Pancreas (tissue), 10 donors: ENCODE measurements at regions not wholly inside any gene's neighbourhood (a gene's known extent, or its start where the extent isn't known, plus 50 kb on each side); places are given as distances from the start of the nearest gene placed in this dataset.

Source experiments
- ATAC-seq, 4 donors: fragments of 200-7000 bp; cut with Tn5 transposase; one replicate each; pipeline versions ENCODE4 v1.8.0 to v1.9.1; 2020; ENCODE audit warnings: mild to moderate bottlenecking in 4 of 4, moderate library complexity in 4 of 4
- DNase-seq, 6 donors: peaks; one replicate each; pipeline ENCODE4 v3.0.0-alpha.2; 2020
- FAIRE-seq: peaks from 2 replicates; lab custom pipeline; 2012; peaks lifted over from hg19 to GRCh38; lab: Jason Lieb, UNC
- H3K27ac ChIP-seq, 4 donors: fragments of 200-600 bp; sonication (generic); 1 replicate in 3 of 4; 2 replicates in 1 of 4; pipeline versions ENCODE4 v1.5.0 to v1.8.0; 2020
- H3K27me3 ChIP-seq, 4 donors: fragments of 200-600 bp; one replicate each; pipeline ENCODE4 v1.8.0; 2021
- H3K36me3 ChIP-seq, 3 donors: fragments of 200-600 bp; sonication (generic) in 1 of 3; one replicate each; pipeline versions ENCODE4 v1.5.0 to v1.8.0; 2020 to 2021
- H3K4me1 ChIP-seq, 3 donors: fragments of 200-600 bp; one replicate each; pipeline ENCODE4 v1.8.0; 2021
- H3K4me3 ChIP-seq, 4 donors: fragments of 200-600 bp; sonication (generic) in 2 of 4; one replicate each; pipeline versions ENCODE4 v1.5.0 to v1.8.0; 2020 to 2021
- H3K9me3 ChIP-seq, 4 donors: fragments of 200-600 bp; one replicate each; pipeline ENCODE4 v1.8.0; 2021
- CTCF ChIP-seq, 4 donors: fragments of 200-600 bp; sonication (generic) in 3 of 4; IDR thresholded peaks; one replicate each; pipeline versions ENCODE4 v1.5.0 to v1.8.0; 2021; ENCODE audit warnings: antibody characterized with exemption in 4 of 4
- WGBS, 2 donors: extraction: QIAGEN DNeasy Blood & Tissue Kit; methylation state at CpG; one replicate each; pipeline ENCODE4 v1.1.7; 2013; 5-methylcytosine and 5-hydroxymethylcytosine counted together
- intact Hi-C, 3 donors: fragments of 100-400 bp; cut with DNase I; formaldehyde crosslinking; loops; one replicate each; pipeline versions ENCODE4 v1.11.1 to v1.14.2; 2022
- donor health status: healthy with polysubstance abuse.
- donor health status: DM: no; HTN: no; CAD: no; lungs with moderate emphysema.
- donor health status: DM: no; HTN: no; CAD: no.
- donor health status: control.
- donor health status: control.
- donor health status: Bipolar disorder and iron deficiency.
- donor health status: DM: yes; HTN: yes; CAD: no.
- donor health status: DM: no; HTN: no; CAD: no.
- donor health status: DM: no; HTN: no; CAD: no.
- donor health status: DM: yes; HTN: yes; CAD: no.

GRCh38 chr5:99945478-99946442 lies 589.4 kb upstream of the FAM174A start:
- intact Hi-C loops: no loop called here
- no peaks in the 10 kb centered on the region for H3K9me3 ChIP-seq
- H3K4me3 ChIP-seq: no peak overlapping the region
- DNase-seq (no peak), ATAC-seq (no peak), FAIRE-seq (no peak)
- H3K36me3 ChIP-seq: no peaks in the 10 kb centered on the region
- H3K27ac ChIP-seq: no peak overlapping the region
- no peak for TF ChIP-seq CTCF (IDR thresholded peaks at IDR 0.05)
- H3K27me3 ChIP-seq: peaks cover 0 to 3% (median 0%) of the 10 kb centered on the region in 4 donors
- H3K4me1 ChIP-seq: no peaks in the 10 kb centered on the region
- 68 to 69% methylated on average over 12 of the region's 12 CpGs for WGBS, 2 donors

GRCh38 chr5:99940540-99940939 lies 594.6 kb upstream of the FAM174A start:
- no peak for FAIRE-seq
- Histone ChIP-seq H3K36me3 (no peaks in the 10 kb centered on the region), H3K9me3 (no peaks in the 10 kb centered on the region), H3K4me1 (no peaks in the 10 kb centered on the region), H3K27ac (no peak overlapping the region), H3K27me3 (peaks cover 0 to 3% (median 0%) of the 10 kb centered on the region in 4 donors), H3K4me3 (no peak overlapping the region)
- no peak for ATAC-seq
- intact Hi-C loops: no loop called here
- no peak for DNase-seq
- TF ChIP-seq CTCF (IDR thresholded peaks at IDR 0.05): no peak

GRCh38 chr5:99936911-99937310 lies 598.3 kb upstream of the FAM174A start:
- FAIRE-seq (no peak), DNase-seq (no peak), ATAC-seq (no peak)
- no peak for TF ChIP-seq CTCF (IDR thresholded peaks at IDR 0.05)
- no peaks in the 10 kb centered on the region for H3K36me3 ChIP-seq
- intact Hi-C loops: no loop called here
- H3K27me3 ChIP-seq: no peaks in the 10 kb centered on the region
- no peak overlapping the region for H3K4me3 ChIP-seq
- no peak overlapping the region for H3K27ac ChIP-seq
- WGBS, 2 donors: 0 to 24% methylated on average over 1 of the region's 1 CpG
- H3K4me1 ChIP-seq: no peaks in the 10 kb centered on the region
- H3K9me3 ChIP-seq: no peaks in the 10 kb centered on the region

- no peaks in the 10 kb centered on the region for H3K4me1 ChIP-seq
- H3K27me3 ChIP-seq: no peaks in the 10 kb centered on the region
- ATAC-seq (no peak), DNase-seq (no peak), FAIRE-seq (no peak)
- H3K9me3 ChIP-seq: no peaks in the 10 kb centered on the region
- no peak overlapping the region for H3K4me3 ChIP-seq
- H3K27ac ChIP-seq: no peak overlapping the region
- no peak for TF ChIP-seq CTCF (IDR thresholded peaks at IDR 0.05)
- intact Hi-C loops: no loop called here
- no peaks in the 10 kb centered on the region for H3K36me3 ChIP-seq
Observed at GRCh38 chr5:99929806-99930135, 605.4 kb upstream of the FAM174A start.
